C1 segment of cervical spinal cord (tissue), 14 donors: ENCODE measurements at regions not wholly inside any gene's neighbourhood (a gene's known extent, or its start where the extent isn't known, plus 50 kb on each side); places are given as distances from the start of the nearest gene placed in this dataset.

Source experiments
- DNase-seq, 14 donors: peaks; one replicate each; lab custom pipeline; 2025; lab: John Stamatoyannopoulos, UW

- DNase-seq: no peak
Measured at GRCh38 chr7:45993621-45994020, 72.5 kb upstream of the IGFBP3 start.

- no peak for DNase-seq
Measured at GRCh38 chr7:45992826-45993225, 71.8 kb upstream of the IGFBP3 start.

- no peak for DNase-seq
Measured at GRCh38 chr7:45990276-45990675, 69.2 kb upstream of the IGFBP3 start.

GRCh38 chr7:45988405-45989057 lies 67.5 kb upstream of the IGFBP3 start:
- no peak for DNase-seq

GRCh38 chr7:45987521-45988290 lies 66.6 kb upstream of the IGFBP3 start:
- DNase-seq: no peak

GRCh38 chr7:45986355-45987298 lies 65.6 kb upstream of the IGFBP3 start:
- no peak for DNase-seq

GRCh38 chr7:45985902-45986301 lies 64.8 kb upstream of the IGFBP3 start:
- no peak for DNase-seq

GRCh38 chr7:45984386-45985295 lies 63.6 kb upstream of the IGFBP3 start:
- DNase-seq: no peak

- no peak for DNase-seq
Measured at GRCh38 chr7:45983720-45984255, 62.7 kb upstream of the IGFBP3 start.

GRCh38 chr7:45982907-45983719 lies 62.0 kb upstream of the IGFBP3 start:
- DNase-seq: no peak

- DNase-seq: no peak
Measured at GRCh38 chr7:45982132-45982531, 61.1 kb upstream of the IGFBP3 start.

GRCh38 chr7:45980973-45981372 lies 59.9 kb upstream of the IGFBP3 start:
- no peak for DNase-seq

- DNase-seq: no peak
Measured at GRCh38 chr7:45980181-45980905, 59.3 kb upstream of the IGFBP3 start.

GRCh38 chr7:45979275-45980180 lies 58.5 kb upstream of the IGFBP3 start:
- DNase-seq: no peak

- DNase-seq: no peak
Measured at GRCh38 chr7:45978731-45979211, 57.7 kb upstream of the IGFBP3 start.

GRCh38 chr7:45978010-45978681 lies 57.1 kb upstream of the IGFBP3 start:
- no peak for DNase-seq

GRCh38 chr7:45977256-45977780 lies 56.2 kb upstream of the IGFBP3 start:
- DNase-seq: no peak
